ENCODE measurements at regions not wholly inside any gene's neighbourhood (a gene's known extent, or its start where the extent isn't known, plus 50 kb on each side); places are given as distances from the start of the nearest gene placed in this dataset.

DNA sequence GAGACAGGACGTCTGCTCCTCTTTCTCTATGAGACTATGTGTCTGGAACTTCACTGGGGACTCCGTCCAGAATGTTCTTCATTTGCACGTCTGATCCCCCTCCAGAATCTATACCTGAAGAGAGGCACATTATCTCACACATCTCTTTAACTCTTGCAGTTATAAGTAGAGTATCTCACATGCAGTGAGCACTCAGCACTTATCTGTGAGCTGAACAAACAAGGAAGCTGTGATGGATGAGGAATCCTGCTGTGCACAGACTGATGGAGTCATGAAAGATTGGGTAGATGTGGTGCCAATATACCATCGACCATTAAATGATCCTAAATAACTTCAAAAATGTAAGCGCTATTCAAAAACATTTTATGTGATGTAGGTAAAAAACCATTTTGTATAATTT, 888.3 kb upstream of the CELF4 start:
- TF ChIP-seq, protein P1, sequence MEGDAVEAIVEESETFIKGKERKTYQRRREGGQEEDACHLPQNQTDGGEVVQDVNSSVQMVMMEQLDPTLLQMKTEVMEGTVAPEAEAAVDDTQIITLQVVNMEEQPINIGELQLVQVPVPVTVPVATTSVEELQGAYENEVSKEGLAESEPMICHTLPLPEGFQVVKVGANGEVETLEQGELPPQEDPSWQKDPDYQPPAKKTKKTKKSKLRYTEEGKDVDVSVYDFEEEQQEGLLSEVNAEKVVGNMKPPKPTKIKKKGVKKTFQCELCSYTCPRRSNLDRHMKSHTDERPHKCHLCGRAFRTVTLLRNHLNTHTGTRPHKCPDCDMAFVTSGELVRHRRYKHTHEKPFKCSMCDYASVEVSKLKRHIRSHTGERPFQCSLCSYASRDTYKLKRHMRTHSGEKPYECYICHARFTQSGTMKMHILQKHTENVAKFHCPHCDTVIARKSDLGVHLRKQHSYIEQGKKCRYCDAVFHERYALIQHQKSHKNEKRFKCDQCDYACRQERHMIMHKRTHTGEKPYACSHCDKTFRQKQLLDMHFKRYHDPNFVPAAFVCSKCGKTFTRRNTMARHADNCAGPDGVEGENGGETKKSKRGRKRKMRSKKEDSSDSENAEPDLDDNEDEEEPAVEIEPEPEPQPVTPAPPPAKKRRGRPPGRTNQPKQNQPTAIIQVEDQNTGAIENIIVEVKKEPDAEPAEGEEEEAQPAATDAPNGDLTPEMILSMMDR (IDR thresholded peaks at IDR 0.05), result no peak
- TF ChIP-seq POLR2AphosphoS5 (IDR thresholded peaks at IDR 0.05) (no peak), POLR2A (IDR thresholded peaks at IDR 0.05) (no peak)
